Sigmoid colon (tissue), 4 donors: ENCODE measurements at regions not wholly inside any gene's neighbourhood (a gene's known extent, or its start where the extent isn't known, plus 50 kb on each side); places are given as distances from the start of the nearest gene placed in this dataset.

Experiments
- POLR2AphosphoS5 ChIP-seq, 4 donors: sonication (generic); formaldehyde crosslinking; IDR thresholded peaks; one replicate each; pipeline ENCODE4 v1.6.1; 2017; ENCODE audit warnings: antibody characterized with exemption in 4 of 4
- TF ChIP-seq, protein P1 (sequence below), 4 experiments: fragments of 450-650 bp in 3 of 4; fragments of 200-600 bp in 1 of 4; IDR thresholded peaks; one replicate each; pipeline ENCODE4 v1.5.1; 2016 to 2019; ENCODE audit warnings: antibody characterized with exemption in 4 of 4, mild to moderate bottlenecking in 3 of 4, moderate library complexity in 2 of 4

DNA sequence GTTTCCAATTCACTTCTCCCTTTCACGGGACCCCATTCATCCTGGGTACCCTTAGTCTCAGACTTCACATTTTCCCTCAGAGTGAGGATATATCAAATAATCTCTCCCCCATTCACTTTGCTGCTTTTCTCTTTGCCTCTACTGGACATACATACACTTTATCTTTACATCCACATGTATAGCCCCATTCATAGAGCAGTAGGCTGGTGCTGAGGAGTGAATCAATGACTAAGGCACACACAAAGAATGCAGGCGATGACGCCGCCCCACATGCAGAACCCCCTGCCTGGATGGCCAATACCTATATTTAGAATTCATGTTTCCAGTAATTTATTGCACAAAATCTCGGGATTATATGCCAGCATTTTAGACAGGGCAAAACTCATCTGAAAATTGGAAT is 554.3 kb upstream of the TENM3 start:
- TF ChIP-seq, protein P1, sequence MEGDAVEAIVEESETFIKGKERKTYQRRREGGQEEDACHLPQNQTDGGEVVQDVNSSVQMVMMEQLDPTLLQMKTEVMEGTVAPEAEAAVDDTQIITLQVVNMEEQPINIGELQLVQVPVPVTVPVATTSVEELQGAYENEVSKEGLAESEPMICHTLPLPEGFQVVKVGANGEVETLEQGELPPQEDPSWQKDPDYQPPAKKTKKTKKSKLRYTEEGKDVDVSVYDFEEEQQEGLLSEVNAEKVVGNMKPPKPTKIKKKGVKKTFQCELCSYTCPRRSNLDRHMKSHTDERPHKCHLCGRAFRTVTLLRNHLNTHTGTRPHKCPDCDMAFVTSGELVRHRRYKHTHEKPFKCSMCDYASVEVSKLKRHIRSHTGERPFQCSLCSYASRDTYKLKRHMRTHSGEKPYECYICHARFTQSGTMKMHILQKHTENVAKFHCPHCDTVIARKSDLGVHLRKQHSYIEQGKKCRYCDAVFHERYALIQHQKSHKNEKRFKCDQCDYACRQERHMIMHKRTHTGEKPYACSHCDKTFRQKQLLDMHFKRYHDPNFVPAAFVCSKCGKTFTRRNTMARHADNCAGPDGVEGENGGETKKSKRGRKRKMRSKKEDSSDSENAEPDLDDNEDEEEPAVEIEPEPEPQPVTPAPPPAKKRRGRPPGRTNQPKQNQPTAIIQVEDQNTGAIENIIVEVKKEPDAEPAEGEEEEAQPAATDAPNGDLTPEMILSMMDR (IDR thresholded peaks at IDR 0.05): no peak
- TF ChIP-seq POLR2AphosphoS5 (IDR thresholded peaks at IDR 0.05): no peak
